ENCODE measurements at regions not wholly inside any gene's neighbourhood (a gene's known extent, or its start where the extent isn't known, plus 50 kb on each side); places are given as distances from the start of the nearest gene placed in this dataset.

DNA sequence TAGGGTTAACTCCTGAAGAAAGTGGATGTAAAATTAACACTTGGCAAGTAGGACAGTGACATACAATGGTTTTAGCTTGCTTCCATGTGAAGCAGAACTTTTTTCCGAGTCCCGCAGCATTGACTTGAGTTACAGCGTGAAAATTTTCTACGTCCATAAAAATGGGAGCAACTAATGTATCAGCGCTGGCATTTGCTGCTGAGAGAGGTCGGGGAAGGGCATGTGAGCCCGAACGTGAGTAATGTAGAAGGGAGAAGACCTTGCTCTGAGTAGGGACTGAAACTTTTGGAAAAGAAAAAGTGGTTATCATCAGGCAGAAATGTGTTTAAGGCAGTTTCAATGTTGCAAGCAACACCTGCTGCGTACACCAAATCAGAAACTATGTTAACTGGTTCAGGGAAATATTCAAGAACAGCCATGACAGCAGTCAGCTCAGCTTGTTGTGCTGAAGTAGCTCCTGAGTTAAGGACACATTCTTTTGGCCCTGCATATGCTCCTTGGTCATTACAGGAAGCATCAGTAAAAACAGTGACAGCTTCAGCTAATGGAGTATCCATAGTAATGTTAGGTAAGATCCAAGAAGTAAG, 70.9 kb upstream of the ARL4D start:
- no peaks in the 10 kb centered on the region for H3K36me3 Mint-ChIP-seq (ENCODE audit: low read depth)
- no peaks in the 10 kb centered on the region for H3K36me3 ChIP-seq (ENCODE audit: control insufficient read depth, insufficient read depth, low read length)
- H3K27me3 ChIP-seq (ENCODE audit: control insufficient read depth, insufficient read depth, low read length, poor library complexity, severe bottlenecking): no peaks in the 10 kb centered on the region
- H3K27ac Mint-ChIP-seq: no peak overlapping the region
- no peaks in the 10 kb centered on the region for H3K27me3 Mint-ChIP-seq (ENCODE audit: insufficient read depth)
- H3K27ac ChIP-seq (ENCODE audit: low read depth, low read length): no peak overlapping the region
- peaks cover 2% of the 10 kb centered on the region for H3K9me3 ChIP-seq (ENCODE audit: control insufficient read depth, low read length)
- no peak overlapping the region for H3K4me3 Mint-ChIP-seq
- H3K4me1 ChIP-seq (ENCODE audit: control insufficient read depth, insufficient read depth, low read length): peaks cover 19% of the 10 kb centered on the region
- no peak overlapping the region for H3K4me3 ChIP-seq (ENCODE audit: low read length)
- H3K9ac ChIP-seq (ENCODE audit: extremely low read depth, low read length, poor library complexity, severe bottlenecking): no peak overlapping the region
- 92 to 94% methylated on average over 9 of the region's 9 CpGs for WGBS, 2 experiments (ENCODE audit: insufficient coverage in 1 of 2, insufficient read length in 1 of 2)
- no peaks in the 10 kb centered on the region for H3K9me3 Mint-ChIP-seq
- no peak for DNase-seq
- no peak for TF ChIP-seq CTCF (conservative IDR thresholded peaks at IDR 0.05)
- peaks cover 39% of the 10 kb centered on the region for H3K4me1 Mint-ChIP-seq

- no peak overlapping the region for H3K4me3 ChIP-seq (ENCODE audit: low read length)
- Mint-ChIP-seq H3K36me3 (ENCODE audit: low read depth) (no peaks in the 10 kb centered on the region), H3K4me3 (no peak overlapping the region)
These were observed 71.4 kb upstream of the ARL4D start for GRCh38 chr17:43327421-43327820.

GRCh38 chr17:43326490-43327275, 72.1 kb upstream of the ARL4D start:
- no peak for TF ChIP-seq CTCF (conservative IDR thresholded peaks at IDR 0.05)
- no peak overlapping the region for H3K4me3 Mint-ChIP-seq
- DNase-seq: peak; percentile 30
- Histone ChIP-seq H3K9me3 (ENCODE audit: control insufficient read depth, low read length) (no peaks in the 10 kb centered on the region), H3K9ac (ENCODE audit: extremely low read depth, low read length, poor library complexity, severe bottlenecking) (no peak overlapping the region), H3K27ac (ENCODE audit: low read depth, low read length) (no peak overlapping the region), H3K4me1 (ENCODE audit: control insufficient read depth, insufficient read depth, low read length) (peaks cover 15% of the 10 kb centered on the region), H3K4me3 (ENCODE audit: low read length) (no peak overlapping the region), H3K27me3 (ENCODE audit: control insufficient read depth, insufficient read depth, low read length, poor library complexity, severe bottlenecking) (no peaks in the 10 kb centered on the region), H3K36me3 (ENCODE audit: control insufficient read depth, insufficient read depth, low read length) (no peaks in the 10 kb centered on the region)
- H3K4me1 Mint-ChIP-seq: peaks cover 27% of the 10 kb centered on the region
- H3K27ac Mint-ChIP-seq: no peak overlapping the region
- H3K36me3 Mint-ChIP-seq (ENCODE audit: low read depth): no peaks in the 10 kb centered on the region
- WGBS, 2 experiments (ENCODE audit: insufficient coverage in 1 of 2, insufficient read length in 1 of 2): 86% methylated on average over 4 to 7 of the region's 7 CpGs
- H3K27me3 Mint-ChIP-seq (ENCODE audit: insufficient read depth): no peaks in the 10 kb centered on the region
- H3K9me3 Mint-ChIP-seq: peaks cover 5% of the 10 kb centered on the region

More at GRCh38 chr17:43327421-43327820, 71.4 kb upstream of the ARL4D start:
- Histone ChIP-seq H3K36me3 (ENCODE audit: control insufficient read depth, insufficient read depth, low read length) (no peaks in the 10 kb centered on the region), H3K9me3 (ENCODE audit: control insufficient read depth, low read length) (no peaks in the 10 kb centered on the region), H3K27me3 (ENCODE audit: control insufficient read depth, insufficient read depth, low read length, poor library complexity, severe bottlenecking) (no peaks in the 10 kb centered on the region), H3K9ac (ENCODE audit: extremely low read depth, low read length, poor library complexity, severe bottlenecking) (no peak overlapping the region), H3K4me1 (ENCODE audit: control insufficient read depth, insufficient read depth, low read length) (peaks cover 19% of the 10 kb centered on the region), H3K27ac (ENCODE audit: low read depth, low read length) (no peak overlapping the region)
- no peak overlapping the region for H3K27ac Mint-ChIP-seq
- no peaks in the 10 kb centered on the region for H3K27me3 Mint-ChIP-seq (ENCODE audit: insufficient read depth)
- DNase-seq: no peak
- 83 to 92% methylated on average over 3 to 4 of the region's 4 CpGs for WGBS, 2 experiments (ENCODE audit: insufficient coverage in 1 of 2, insufficient read length in 1 of 2)
- H3K4me1 Mint-ChIP-seq: peaks cover 34% of the 10 kb centered on the region
- TF ChIP-seq CTCF (conservative IDR thresholded peaks at IDR 0.05): no peak
- H3K9me3 Mint-ChIP-seq: no peaks in the 10 kb centered on the region

Measured in endodermal cell (in vitro differentiated cells).